DOHH2 (cell line): ENCODE measurements at regions not wholly inside any gene's neighbourhood (a gene's known extent, or its start where the extent isn't known, plus 50 kb on each side); places are given as distances from the start of the nearest gene placed in this dataset.

Experiments used
- H3F3A ChIP-seq: fragments of 200-600 bp; sonication (generic), shearing (Covaris generic); 2 replicates; pipeline ENCODE4 v1.6.0; 2016; ENCODE audit warnings: antibody characterized with exemption, mild to moderate bottlenecking; ENCODE audit not compliant: control insufficient read depth, insufficient read depth
- H3K27ac ChIP-seq: fragments of 200-600 bp; sonication (generic); 2 replicates; pipeline ENCODE4 v1.5.1; 2014; ENCODE audit warnings: low read depth, mild to moderate bottlenecking, low read length, moderate library complexity
- H3K27me3 ChIP-seq: fragments of 200-600 bp; sonication (generic); 2 replicates; pipeline ENCODE4 v1.6.1; 2014; ENCODE audit warnings: mild to moderate bottlenecking, low read length, mixed read lengths; ENCODE audit not compliant: control insufficient read depth
- H3K36me3 ChIP-seq: fragments of 200-600 bp; sonication (generic); 2 replicates; pipeline ENCODE4 v1.6.1; 2014; ENCODE audit warnings: mild to moderate bottlenecking, low read length, moderate library complexity, mixed read lengths; ENCODE audit not compliant: control insufficient read depth
- H3K4me1 ChIP-seq: fragments of 200-600 bp; sonication (generic); 2 replicates; pipeline ENCODE4 v1.6.1; 2014; ENCODE audit warnings: mild to moderate bottlenecking, low read length, mixed read lengths; ENCODE audit not compliant: control insufficient read depth
- H3K4me2 ChIP-seq: fragments of 200-600 bp; sonication (generic); 2 replicates; pipeline ENCODE4 v1.6.0; 2014; ENCODE audit warnings: mild to moderate bottlenecking, low read length, moderate library complexity
- H3K4me3 ChIP-seq: fragments of 200-600 bp; sonication (generic); 2 replicates; pipeline ENCODE4 v1.5.1; 2014; ENCODE audit warnings: mild to moderate bottlenecking, low read length, mixed read lengths
- H3K79me2 ChIP-seq: fragments of 200-600 bp; sonication (generic); 2 replicates; pipeline ENCODE4 v1.6.1; 2014; ENCODE audit warnings: mild to moderate bottlenecking, low read length, mixed read lengths; ENCODE audit not compliant: control insufficient read depth
- H3K9me2 ChIP-seq: fragments of 200-600 bp; sonication (generic); replicated peaks from 2 replicates; pipeline ENCODE4 v1.6.1; 2014; ENCODE audit warnings: mild to moderate bottlenecking, low read length, mixed read lengths; ENCODE audit not compliant: control insufficient read depth
- H3K9me3 ChIP-seq: fragments of 200-600 bp; sonication (generic); 2 replicates; pipeline ENCODE4 v1.6.1; 2014; ENCODE audit warnings: antibody characterized with exemption, low read length, mixed read lengths; ENCODE audit not compliant: control insufficient read depth, insufficient read depth
- H4K20me1 ChIP-seq: fragments of 200-600 bp; sonication (generic); 2 replicates; pipeline ENCODE4 v1.6.0; 2014; ENCODE audit warnings: low read depth, mild to moderate bottlenecking, antibody characterized with exemption, low read length, moderate library complexity; ENCODE audit not compliant: control insufficient read depth, insufficient read depth
- CTCF ChIP-seq: fragments of 200-600 bp; sonication (generic); IDR thresholded peaks from one replicate; pipeline ENCODE4 v1.5.1; 2014; ENCODE audit warnings: antibody characterized with exemption, mild to moderate bottlenecking, low read depth, low read length; ENCODE audit not compliant: poor library complexity, severe bottlenecking
- EZH2phosphoT487 ChIP-seq: fragments of 200-600 bp; sonication (generic); IDR thresholded peaks from 2 replicates; pipeline ENCODE4 v1.6.1; 2017; ENCODE audit warnings: borderline replicate concordance, mild to moderate bottlenecking, antibody characterized with exemption, low read length, moderate library complexity, mixed read lengths

- Histone ChIP-seq H3K4me2 (no peak overlapping the region), H3K9me3 (no peaks in the 10 kb centered on the region), H3K27ac (no peak overlapping the region), H3K4me3 (no peak overlapping the region), H3K9me2 (no peaks in the 10 kb centered on the region), H4K20me1 (no peaks in the 10 kb centered on the region), H3K4me1 (no peaks in the 10 kb centered on the region), H3K36me3 (no peaks in the 10 kb centered on the region), H3K79me2 (no peaks in the 10 kb centered on the region), H3F3A (no peaks in the 10 kb centered on the region), H3K27me3 (peaks cover 19% of the 10 kb centered on the region)
- TF ChIP-seq CTCF: no peak
- TF ChIP-seq EZH2phosphoT487: no peak
Measured at GRCh38 chr5:159821461-159821940, 94.8 kb upstream of the ADRA1B start.

GRCh38 chr5:159824188-159825161, 91.8 kb upstream of the ADRA1B start:
- Histone ChIP-seq H3K4me2 (no peak overlapping the region), H3K27me3 (peaks cover 19% of the 10 kb centered on the region), H3K79me2 (no peaks in the 10 kb centered on the region), H3F3A (no peaks in the 10 kb centered on the region), H3K36me3 (no peaks in the 10 kb centered on the region), H4K20me1 (no peaks in the 10 kb centered on the region), H3K9me2 (no peaks in the 10 kb centered on the region), H3K4me3 (no peak overlapping the region), H3K4me1 (no peaks in the 10 kb centered on the region), H3K9me3 (no peaks in the 10 kb centered on the region), H3K27ac (no peak overlapping the region)
- no peak for TF ChIP-seq CTCF
- TF ChIP-seq EZH2phosphoT487: no peak

DNA sequence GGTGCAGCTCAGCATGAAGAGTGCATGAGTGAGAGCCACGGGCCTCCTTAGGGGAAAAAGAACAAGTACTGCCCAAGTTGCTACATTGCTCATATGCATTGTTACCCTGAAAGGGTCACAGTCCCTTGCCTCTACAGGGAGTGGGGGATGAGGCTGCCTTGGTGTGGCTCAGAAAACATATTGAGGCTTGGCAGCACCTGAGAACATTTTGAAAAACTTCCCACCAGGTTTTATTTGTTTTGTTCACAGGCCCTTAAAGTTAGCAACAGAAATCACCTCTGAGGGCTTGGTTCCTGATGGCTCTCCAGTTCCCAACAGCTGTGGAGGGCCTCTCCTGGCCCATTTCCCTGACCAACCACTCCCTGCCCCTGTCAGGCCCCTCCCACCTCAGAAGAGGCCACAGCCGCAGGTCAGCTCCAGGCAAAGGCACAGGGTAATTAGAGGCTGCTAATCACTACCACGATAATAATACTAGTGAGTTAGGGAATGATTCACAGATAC, 90.7 kb upstream of the ADRA1B start:
- Histone ChIP-seq H3K79me2 (no peaks in the 10 kb centered on the region), H3K4me1 (no peaks in the 10 kb centered on the region), H3K27me3 (peaks cover 22% of the 10 kb centered on the region), H3K4me2 (no peak overlapping the region), H3K9me2 (no peaks in the 10 kb centered on the region), H3K36me3 (no peaks in the 10 kb centered on the region), H3K27ac (no peak overlapping the region), H3K9me3 (no peaks in the 10 kb centered on the region), H4K20me1 (no peaks in the 10 kb centered on the region), H3F3A (no peaks in the 10 kb centered on the region), H3K4me3 (no peak overlapping the region)
- TF ChIP-seq CTCF (no peak), EZH2phosphoT487 (no peak)
